ENCODE measurements at regions not wholly inside any gene's neighbourhood (a gene's known extent, or its start where the extent isn't known, plus 50 kb on each side); places are given as distances from the start of the nearest gene placed in this dataset.

DNA sequence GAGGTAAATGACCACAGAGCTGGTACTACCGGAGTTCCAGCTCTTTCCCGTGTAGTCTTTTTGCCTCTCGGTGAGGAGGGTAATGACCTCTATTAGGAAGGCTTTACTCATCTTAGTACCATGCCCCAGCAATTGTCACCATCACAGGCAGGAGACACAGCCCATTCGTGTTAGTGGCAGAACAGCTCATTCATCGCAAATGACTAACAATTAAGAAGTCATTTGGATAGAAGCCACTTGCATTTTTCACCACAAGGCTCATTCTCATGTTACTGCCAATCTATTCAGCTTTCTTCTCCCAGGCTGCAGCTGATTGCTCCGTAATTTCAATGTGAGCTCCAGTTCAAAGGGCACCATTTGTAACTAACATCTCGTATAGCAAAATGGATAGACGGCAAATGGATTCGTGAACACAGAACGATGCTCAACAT, 718.8 kb upstream of the TMEM132C start:
- H3K27ac ChIP-seq: no peak overlapping the region
- intact Hi-C loops (cut with DNase I): no loop called here
- TF ChIP-seq, protein P1, sequence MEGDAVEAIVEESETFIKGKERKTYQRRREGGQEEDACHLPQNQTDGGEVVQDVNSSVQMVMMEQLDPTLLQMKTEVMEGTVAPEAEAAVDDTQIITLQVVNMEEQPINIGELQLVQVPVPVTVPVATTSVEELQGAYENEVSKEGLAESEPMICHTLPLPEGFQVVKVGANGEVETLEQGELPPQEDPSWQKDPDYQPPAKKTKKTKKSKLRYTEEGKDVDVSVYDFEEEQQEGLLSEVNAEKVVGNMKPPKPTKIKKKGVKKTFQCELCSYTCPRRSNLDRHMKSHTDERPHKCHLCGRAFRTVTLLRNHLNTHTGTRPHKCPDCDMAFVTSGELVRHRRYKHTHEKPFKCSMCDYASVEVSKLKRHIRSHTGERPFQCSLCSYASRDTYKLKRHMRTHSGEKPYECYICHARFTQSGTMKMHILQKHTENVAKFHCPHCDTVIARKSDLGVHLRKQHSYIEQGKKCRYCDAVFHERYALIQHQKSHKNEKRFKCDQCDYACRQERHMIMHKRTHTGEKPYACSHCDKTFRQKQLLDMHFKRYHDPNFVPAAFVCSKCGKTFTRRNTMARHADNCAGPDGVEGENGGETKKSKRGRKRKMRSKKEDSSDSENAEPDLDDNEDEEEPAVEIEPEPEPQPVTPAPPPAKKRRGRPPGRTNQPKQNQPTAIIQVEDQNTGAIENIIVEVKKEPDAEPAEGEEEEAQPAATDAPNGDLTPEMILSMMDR (IDR thresholded peaks at IDR 0.05): no peak
- TF ChIP-seq POLR2A (IDR thresholded peaks at IDR 0.05): no peak

DNA sequence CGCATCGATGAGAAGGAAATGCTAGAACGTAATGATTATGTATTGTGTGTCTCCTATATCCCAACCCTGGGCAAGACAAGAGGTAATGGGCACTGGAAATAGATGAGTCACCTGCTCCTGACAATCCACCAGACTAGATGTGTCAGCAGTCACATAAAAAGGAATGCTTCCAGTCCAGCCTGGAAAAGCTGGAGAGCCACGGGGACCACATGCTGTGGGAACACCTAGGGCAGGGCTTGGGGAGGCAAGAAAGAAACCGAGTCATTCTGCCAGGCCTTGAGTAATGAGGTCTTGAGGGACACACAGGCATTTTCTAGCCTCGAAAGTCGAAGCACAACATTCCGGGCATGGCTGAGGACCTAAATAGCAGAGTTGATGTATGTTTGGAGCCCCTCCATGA, 716.7 kb upstream of the TMEM132C start:
- intact Hi-C loops (cut with DNase I): no loop called here
- 78 to 84% (median 81%) methylated on average over 8 of the region's 8 CpGs for WGBS, 4 donors
- H3K27ac ChIP-seq: no peak overlapping the region
- no peak for DNase-seq
- no peaks in the 10 kb centered on the region for H3K27me3 ChIP-seq
- H3K4me3 ChIP-seq: no peak overlapping the region
- no peaks in the 10 kb centered on the region for H3K36me3 ChIP-seq (replicated peaks in 1 of 2)
- TF ChIP-seq POLR2A (IDR thresholded peaks at IDR 0.05): no peak
- TF ChIP-seq, protein P1 (IDR thresholded peaks at IDR 0.05): no peak
- no peaks in the 10 kb centered on the region for H3K4me1 ChIP-seq (replicated peaks in 1 of 2)
- H3K9me3 ChIP-seq (replicated peaks in 1 of 3): no peaks in the 10 kb centered on the region

More for the DNA sequence above, 718.8 kb upstream of the TMEM132C start:
- no peaks in the 10 kb centered on the region for H3K36me3 ChIP-seq (replicated peaks in 1 of 2)
- no peak for DNase-seq
- no peaks in the 10 kb centered on the region for H3K4me1 ChIP-seq (replicated peaks in 1 of 2)
- no peak overlapping the region for H3K4me3 ChIP-seq
- WGBS, 4 donors: 58 to 62% (median 59%) methylated on average over 10 of the region's 10 CpGs
- H3K27me3 ChIP-seq: no peaks in the 10 kb centered on the region
- no peaks in the 10 kb centered on the region for H3K9me3 ChIP-seq (replicated peaks in 1 of 3)

DNA sequence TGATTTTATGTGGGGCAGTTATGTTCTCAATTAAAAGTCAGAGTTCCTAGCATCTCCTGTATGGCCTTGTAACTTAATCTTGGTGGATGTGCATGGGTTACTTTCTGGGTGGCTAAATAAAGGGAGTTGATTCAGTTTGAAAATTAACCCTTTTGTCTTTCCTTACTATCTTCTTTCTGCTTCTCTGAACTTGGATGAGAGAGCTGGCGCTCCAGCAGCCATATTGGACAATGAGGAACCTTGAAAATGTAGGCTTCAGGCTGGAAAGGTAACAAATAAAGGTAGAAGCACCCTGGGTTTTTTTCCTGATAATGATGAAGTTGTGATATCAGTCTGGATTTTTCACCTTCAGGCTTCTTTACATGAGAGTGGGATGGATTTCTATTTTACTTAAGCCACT, 714.1 kb upstream of the TMEM132C start:
- TF ChIP-seq, protein P1 (IDR thresholded peaks at IDR 0.05): no peak
- TF ChIP-seq POLR2A (IDR thresholded peaks at IDR 0.05): no peak
- no peak for DNase-seq
- WGBS, 4 donors: 48 to 100% (median 94%) methylated on average over 1 of the region's 1 CpG
- H3K4me1 ChIP-seq (replicated peaks in 1 of 2): no peaks in the 10 kb centered on the region
- no peaks in the 10 kb centered on the region for H3K27me3 ChIP-seq
- intact Hi-C loops (cut with DNase I): no loop called here
- no peak overlapping the region for H3K4me3 ChIP-seq
- H3K27ac ChIP-seq: no peak overlapping the region
- H3K36me3 ChIP-seq (replicated peaks in 1 of 2): no peaks in the 10 kb centered on the region
- no peaks in the 10 kb centered on the region for H3K9me3 ChIP-seq (replicated peaks in 1 of 3)

DNA sequence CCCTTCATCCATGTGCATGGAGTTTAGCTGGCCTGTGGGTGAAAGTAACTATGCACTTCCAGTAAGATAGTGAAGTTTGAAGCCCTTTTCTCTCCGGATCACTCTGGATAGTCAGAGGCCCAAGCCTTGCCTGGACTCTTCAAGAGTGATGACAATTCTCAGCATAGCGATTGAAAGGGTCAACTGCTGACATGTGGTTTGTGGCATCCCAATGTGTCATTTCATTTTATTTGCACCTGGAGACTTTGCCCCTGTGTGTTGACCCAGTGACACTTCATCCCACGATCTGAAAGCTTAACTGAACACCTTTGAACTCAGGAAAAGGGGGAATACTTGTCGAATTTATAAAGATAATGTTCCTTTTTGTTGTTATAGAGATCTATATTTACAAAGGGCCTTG, 711.9 kb upstream of the TMEM132C start:
- Histone ChIP-seq H3K4me1 (replicated peaks in 1 of 2) (no peaks in the 10 kb centered on the region), H3K27ac (no peak overlapping the region), H3K36me3 (replicated peaks in 1 of 2) (no peaks in the 10 kb centered on the region), H3K27me3 (no peaks in the 10 kb centered on the region), H3K9me3 (replicated peaks in 1 of 3) (no peaks in the 10 kb centered on the region), H3K4me3 (no peak overlapping the region)
- TF ChIP-seq, protein P1 (IDR thresholded peaks at IDR 0.05): no peak
- TF ChIP-seq POLR2A (IDR thresholded peaks at IDR 0.05): no peak
- no peak for DNase-seq
- 67 to 79% (median 73%) methylated on average over 4 of the region's 4 CpGs for WGBS, 4 donors
- intact Hi-C loops (cut with DNase I): no loop called here

All from adrenal gland (tissue), 9 donors.